GM12878 (cell line): ENCODE measurements at regions not wholly inside any gene's neighbourhood (a gene's known extent, or its start where the extent isn't known, plus 50 kb on each side); places are given as distances from the start of the nearest gene placed in this dataset.

ENCODE experiments used
- ATAC-seq: fragments of 200-7000 bp; cut with Tn5 transposase; 3 replicates; pipeline ENCODE4 v1.9.1; 2020; ENCODE audit warnings: mild to moderate bottlenecking, moderate library complexity
- BruUV-seq: library from RNA; stranded (reverse); fragments of 400-500 nt; replicated peaks from 2 replicates; lab custom pipeline; 2021; lab: Mats Ljungman, UMichigan
- CTCF ChIA-PET: fragments of 300-600 bp; sonication (Branson Sonifier 250); formaldehyde crosslinking; extraction: SDS; loops from one replicate; lab custom pipeline; 2021; ENCODE audit warnings: inconsistent platforms; lab: Yijun Ruan, JAX
- POLR2A ChIA-PET: fragments of 350-600 bp; formaldehyde crosslinking; extraction: SDS; loops from one replicate; lab custom pipeline; 2021; ENCODE audit warnings: inconsistent platforms; lab: Charles Lee
- RAD21 ChIA-PET: fragments of 300-600 bp; sonication (Branson Sonifier 250); formaldehyde crosslinking; loops from one replicate; lab custom pipeline; 2023; ENCODE audit warnings: antibody characterized with exemption; ENCODE audit not compliant: unreplicated experiment; lab: Charles Lee
- SMC1A ChIA-PET: fragments of 300-600 bp; sonication (Branson Sonifier 250); formaldehyde crosslinking; loops from one replicate; lab custom pipeline; 2023; ENCODE audit not compliant: unreplicated experiment, uncharacterized antibody; lab: Charles Lee
- DNase-seq: peaks from one replicate; pipeline ENCODE4 v3.0.0-alpha.2; 2011; ENCODE audit warnings: low read depth, low spot score
- FAIRE-seq: peaks from 3 replicates; lab custom pipeline; 2011; peaks lifted over from hg19 to GRCh38; lab: Jason Lieb, UNC
- H2AFZ ChIP-seq: 2 replicates; pipeline ENCODE4 v1.6.0; 2011; ENCODE audit warnings: low read depth, low read length, control low read depth; ENCODE audit not compliant: control insufficient read depth
- H3K27ac ChIP-seq: 2 replicates; pipeline ENCODE4 v1.5.1; 2011; ENCODE audit warnings: control low read depth; ENCODE audit not compliant: control insufficient read depth, insufficient read depth
- H3K27me3 ChIP-seq, 2 experiments: replicated peaks in 1 of 2; 2 replicates each; pipeline versions ENCODE4 v1.6.0 to v1.6.1; 2011; ENCODE audit warnings: low read length in 1 of 2; ENCODE audit not compliant: control insufficient read depth in 2 of 2, insufficient read depth in 2 of 2
- H3K36me3 ChIP-seq, 2 experiments: 2 replicates each; pipeline ENCODE4 v1.5.1; 2011; ENCODE audit warnings: low read length in 1 of 2; ENCODE audit not compliant: control insufficient read depth in 2 of 2, insufficient read depth in 2 of 2
- H3K4me1 ChIP-seq: 2 replicates; pipeline ENCODE4 v1.6.1; 2011; ENCODE audit warnings: mild to moderate bottlenecking, low read length, moderate library complexity, mixed read lengths; ENCODE audit not compliant: control insufficient read depth, insufficient read depth
- H3K4me2 ChIP-seq: 2 replicates; pipeline ENCODE4 v1.6.0; 2011; ENCODE audit warnings: control low read depth; ENCODE audit not compliant: control insufficient read depth, insufficient read depth
- H3K4me3 ChIP-seq: fragments of 200-600 bp; sonication (generic); 2 replicates; pipeline ENCODE4 v1.5.1; 2016
- H3K79me2 ChIP-seq: 2 replicates; pipeline ENCODE4 v1.6.0; 2011; ENCODE audit warnings: low read length; ENCODE audit not compliant: control insufficient read depth, insufficient read depth
- H3K9ac ChIP-seq: 2 replicates; pipeline ENCODE4 v1.8.0; 2011; ENCODE audit warnings: low read length, control low read depth, mixed read lengths; ENCODE audit not compliant: control insufficient read depth, insufficient read depth
- H3K9me3 ChIP-seq: replicated peaks from 3 replicates; pipeline ENCODE4 v1.5.1; 2011; ENCODE audit warnings: mild to moderate bottlenecking, low read length; ENCODE audit not compliant: control insufficient read depth, insufficient read depth
- H4K20me1 ChIP-seq: 2 replicates; pipeline ENCODE4 v1.6.0; 2011; ENCODE audit not compliant: control insufficient read depth, insufficient read depth
- BCL11A ChIP-seq: IDR thresholded peaks from 2 replicates; pipeline ENCODE4 v1.6.1; 2011; ENCODE audit warnings: low read depth, low read length
- CHD1 ChIP-seq: IDR thresholded peaks from 2 replicates; pipeline ENCODE4 v1.6.1; 2012; ENCODE audit warnings: low read depth, low read length, improper control_type of control experiment
- CHD4 ChIP-seq: fragments of 200-600 bp; sonication (generic); IDR thresholded peaks from 2 replicates; pipeline ENCODE4 v1.6.1; 2016; ENCODE audit warnings: mild to moderate bottlenecking
- HDAC2 ChIP-seq: fragments of 200-600 bp; sonication (generic); IDR thresholded peaks from 2 replicates; pipeline ENCODE4 v1.6.1; 2017
- NBN ChIP-seq: fragments of 450-650 bp; IDR thresholded peaks from 2 replicates; pipeline ENCODE4 v1.6.1; 2016
- SRF ChIP-seq, 2 experiments: IDR thresholded peaks; 2 replicates each; pipeline ENCODE4 v1.6.1; 2011; ENCODE audit warnings: low read depth in 2 of 2, low read length in 2 of 2, mild to moderate bottlenecking in 1 of 2, moderate library complexity in 1 of 2
- TBL1XR1 ChIP-seq: IDR thresholded peaks from 2 replicates; pipeline ENCODE4 v1.6.1; 2012; ENCODE audit warnings: low read depth, low read length, improper control_type of control experiment
- TCF7 ChIP-seq: IDR thresholded peaks from 2 replicates; pipeline ENCODE4 v1.6.1; 2014; ENCODE audit warnings: antibody characterized with exemption, borderline replicate concordance
- YY1 ChIP-seq: IDR thresholded peaks from 2 replicates; pipeline ENCODE4 v1.6.1; 2011; ENCODE audit warnings: low read depth, mild to moderate bottlenecking, low read length
- ZNF207 ChIP-seq: fragments of 450-650 bp; IDR thresholded peaks from 2 replicates; pipeline ENCODE4 v1.6.1; 2014; ENCODE audit warnings: antibody characterized with exemption, mild to moderate bottlenecking, borderline replicate concordance
- ZNF24 ChIP-seq: fragments of 450-650 bp; IDR thresholded peaks from 2 replicates; pipeline ENCODE4 v1.6.1; 2017; ENCODE audit warnings: antibody characterized with exemption, mild to moderate bottlenecking
- ZZZ3 ChIP-seq: IDR thresholded peaks from 2 replicates; pipeline ENCODE4 v1.6.1; 2011; ENCODE audit warnings: low read depth; ENCODE audit not compliant: control insufficient read depth, insufficient read length
- WGBS: methylation state at CpG from one replicate; pipeline ENCODE4 v1.1.6; 2016; ENCODE audit warnings: low lambda C conversion rate; ENCODE audit not compliant: insufficient replicate concordance, insufficient coverage; ENCODE audit errors: missing lambda C conversion rate; 5-methylcytosine and 5-hydroxymethylcytosine counted together
- in situ Hi-C: fragments of 300-500 bp; cut with MboI; formaldehyde crosslinking; loops from 9 replicates; pipeline ENCODE4 v1.14.3; 2018; ENCODE audit warnings: mixed read lengths
- intact Hi-C: fragments of 100-400 bp; cut with micrococcal nuclease; formaldehyde crosslinking; loops from one replicate; pipeline ENCODE4 v1.14.2; 2022; ENCODE audit not compliant: unreplicated experiment
- TF ChIP-seq, protein P1 (sequence below): fragments of 150-350 bp; IDR thresholded peaks from 2 replicates; pipeline ENCODE4 v1.6.1; 2014; ENCODE audit warnings: mild to moderate bottlenecking, low read depth, low read length
- TF ChIP-seq, protein P2 (sequence below): fragments of 450-650 bp; IDR thresholded peaks from 2 replicates; pipeline ENCODE4 v1.6.1; 2017; ENCODE audit warnings: mild to moderate bottlenecking, moderate library complexity
- TF ChIP-seq, protein P3 (sequence below): fragments of 450-650 bp; formaldehyde crosslinking; IDR thresholded peaks from 2 replicates; pipeline ENCODE4 v1.4.0; 2022; ENCODE audit warnings: mild to moderate bottlenecking, moderate library complexity
- TF ChIP-seq, protein P4 (sequence below): fragments of 450-650 bp; IDR thresholded peaks from 2 replicates; pipeline ENCODE4 v1.6.1; 2014; ENCODE audit warnings: mild to moderate bottlenecking

DNA sequence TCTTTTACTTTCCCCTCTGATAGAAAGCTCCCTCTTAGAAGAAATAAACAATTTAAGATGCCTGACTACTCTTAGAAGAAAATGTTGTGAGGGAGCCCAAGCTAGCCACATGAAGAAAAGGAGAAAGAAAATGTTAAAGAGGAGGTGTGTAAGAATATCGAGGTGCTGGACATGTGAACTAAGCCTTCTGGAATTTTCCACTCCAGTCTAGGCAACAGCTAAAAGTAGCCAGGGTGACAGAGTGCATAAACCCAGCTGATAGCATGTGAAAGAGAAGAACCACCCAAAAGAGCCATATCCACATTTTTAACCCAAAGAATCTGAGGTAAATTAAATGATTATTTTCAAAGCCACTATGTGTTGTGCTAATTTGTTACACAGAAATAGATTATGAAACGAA, 1690.6 kb upstream of the LRRTM3 start:
- DNase-seq (no peak), FAIRE-seq (no peak), ATAC-seq (no peak)
- Histone ChIP-seq H3K27me3 (no peaks in the 10 kb centered on the region), H3K4me3 (no peak overlapping the region), H2AFZ (no peak overlapping the region), H3K4me1 (no peaks in the 10 kb centered on the region), H4K20me1 (no peaks in the 10 kb centered on the region), H3K79me2 (no peaks in the 10 kb centered on the region), H3K9ac (no peak overlapping the region), H3K9me3 (no peaks in the 10 kb centered on the region), H3K4me2 (no peak overlapping the region), H3K27ac (no peak overlapping the region), H3K36me3 (no peaks in the 10 kb centered on the region)
- intact Hi-C loops (no loop called here), in situ Hi-C loops (no loop called here)
- ChIA-PET RAD21 (no interaction called here), SMC1A (interaction anchor here (0.6 to 0.8 kb wide), 3 partner anchors 7 to 659 kb away, joined by 3 read pairs; no protein-coding TSS in a partner anchor), POLR2A (no interaction called here), CTCF (no interaction called here)
- 3% methylated on average over 2 of the region's 2 CpGs for WGBS
- BruUV-seq = no TSS peak
- TF ChIP-seq ZNF24 = no peak
- TF ChIP-seq YY1 = no peak
- TF ChIP-seq NBN = no peak
- no peak for TF ChIP-seq BCL11A
- no peak for TF ChIP-seq SRF (IDR thresholded peaks at IDR 0.05; ENCODE audit: low read depth in 2 of 2, low read length in 2 of 2)
- TF ChIP-seq CHD4 = no peak
- TF ChIP-seq, protein P1, sequence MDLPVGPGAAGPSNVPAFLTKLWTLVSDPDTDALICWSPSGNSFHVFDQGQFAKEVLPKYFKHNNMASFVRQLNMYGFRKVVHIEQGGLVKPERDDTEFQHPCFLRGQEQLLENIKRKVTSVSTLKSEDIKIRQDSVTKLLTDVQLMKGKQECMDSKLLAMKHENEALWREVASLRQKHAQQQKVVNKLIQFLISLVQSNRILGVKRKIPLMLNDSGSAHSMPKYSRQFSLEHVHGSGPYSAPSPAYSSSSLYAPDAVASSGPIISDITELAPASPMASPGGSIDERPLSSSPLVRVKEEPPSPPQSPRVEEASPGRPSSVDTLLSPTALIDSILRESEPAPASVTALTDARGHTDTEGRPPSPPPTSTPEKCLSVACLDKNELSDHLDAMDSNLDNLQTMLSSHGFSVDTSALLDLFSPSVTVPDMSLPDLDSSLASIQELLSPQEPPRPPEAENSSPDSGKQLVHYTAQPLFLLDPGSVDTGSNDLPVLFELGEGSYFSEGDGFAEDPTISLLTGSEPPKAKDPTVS = no peak
- no peak for TF ChIP-seq TCF7
- no peak for TF ChIP-seq ZZZ3
- TF ChIP-seq, protein P2, sequence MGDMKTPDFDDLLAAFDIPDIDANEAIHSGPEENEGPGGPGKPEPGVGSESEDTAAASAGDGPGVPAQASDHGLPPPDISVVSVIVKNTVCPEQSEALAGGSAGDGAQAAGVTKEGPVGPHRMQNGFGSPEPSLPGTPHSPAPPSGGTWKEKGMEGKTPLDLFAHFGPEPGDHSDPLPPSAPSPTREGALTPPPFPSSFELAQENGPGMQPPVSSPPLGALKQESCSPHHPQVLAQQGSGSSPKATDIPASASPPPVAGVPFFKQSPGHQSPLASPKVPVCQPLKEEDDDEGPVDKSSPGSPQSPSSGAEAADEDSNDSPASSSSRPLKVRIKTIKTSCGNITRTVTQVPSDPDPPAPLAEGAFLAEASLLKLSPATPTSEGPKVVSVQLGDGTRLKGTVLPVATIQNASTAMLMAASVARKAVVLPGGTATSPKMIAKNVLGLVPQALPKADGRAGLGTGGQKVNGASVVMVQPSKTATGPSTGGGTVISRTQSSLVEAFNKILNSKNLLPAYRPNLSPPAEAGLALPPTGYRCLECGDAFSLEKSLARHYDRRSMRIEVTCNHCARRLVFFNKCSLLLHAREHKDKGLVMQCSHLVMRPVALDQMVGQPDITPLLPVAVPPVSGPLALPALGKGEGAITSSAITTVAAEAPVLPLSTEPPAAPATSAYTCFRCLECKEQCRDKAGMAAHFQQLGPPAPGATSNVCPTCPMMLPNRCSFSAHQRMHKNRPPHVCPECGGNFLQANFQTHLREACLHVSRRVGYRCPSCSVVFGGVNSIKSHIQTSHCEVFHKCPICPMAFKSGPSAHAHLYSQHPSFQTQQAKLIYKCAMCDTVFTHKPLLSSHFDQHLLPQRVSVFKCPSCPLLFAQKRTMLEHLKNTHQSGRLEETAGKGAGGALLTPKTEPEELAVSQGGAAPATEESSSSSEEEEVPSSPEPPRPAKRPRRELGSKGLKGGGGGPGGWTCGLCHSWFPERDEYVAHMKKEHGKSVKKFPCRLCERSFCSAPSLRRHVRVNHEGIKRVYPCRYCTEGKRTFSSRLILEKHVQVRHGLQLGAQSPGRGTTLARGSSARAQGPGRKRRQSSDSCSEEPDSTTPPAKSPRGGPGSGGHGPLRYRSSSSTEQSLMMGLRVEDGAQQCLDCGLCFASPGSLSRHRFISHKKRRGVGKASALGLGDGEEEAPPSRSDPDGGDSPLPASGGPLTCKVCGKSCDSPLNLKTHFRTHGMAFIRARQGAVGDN = no peak
- TF ChIP-seq, protein P3, sequence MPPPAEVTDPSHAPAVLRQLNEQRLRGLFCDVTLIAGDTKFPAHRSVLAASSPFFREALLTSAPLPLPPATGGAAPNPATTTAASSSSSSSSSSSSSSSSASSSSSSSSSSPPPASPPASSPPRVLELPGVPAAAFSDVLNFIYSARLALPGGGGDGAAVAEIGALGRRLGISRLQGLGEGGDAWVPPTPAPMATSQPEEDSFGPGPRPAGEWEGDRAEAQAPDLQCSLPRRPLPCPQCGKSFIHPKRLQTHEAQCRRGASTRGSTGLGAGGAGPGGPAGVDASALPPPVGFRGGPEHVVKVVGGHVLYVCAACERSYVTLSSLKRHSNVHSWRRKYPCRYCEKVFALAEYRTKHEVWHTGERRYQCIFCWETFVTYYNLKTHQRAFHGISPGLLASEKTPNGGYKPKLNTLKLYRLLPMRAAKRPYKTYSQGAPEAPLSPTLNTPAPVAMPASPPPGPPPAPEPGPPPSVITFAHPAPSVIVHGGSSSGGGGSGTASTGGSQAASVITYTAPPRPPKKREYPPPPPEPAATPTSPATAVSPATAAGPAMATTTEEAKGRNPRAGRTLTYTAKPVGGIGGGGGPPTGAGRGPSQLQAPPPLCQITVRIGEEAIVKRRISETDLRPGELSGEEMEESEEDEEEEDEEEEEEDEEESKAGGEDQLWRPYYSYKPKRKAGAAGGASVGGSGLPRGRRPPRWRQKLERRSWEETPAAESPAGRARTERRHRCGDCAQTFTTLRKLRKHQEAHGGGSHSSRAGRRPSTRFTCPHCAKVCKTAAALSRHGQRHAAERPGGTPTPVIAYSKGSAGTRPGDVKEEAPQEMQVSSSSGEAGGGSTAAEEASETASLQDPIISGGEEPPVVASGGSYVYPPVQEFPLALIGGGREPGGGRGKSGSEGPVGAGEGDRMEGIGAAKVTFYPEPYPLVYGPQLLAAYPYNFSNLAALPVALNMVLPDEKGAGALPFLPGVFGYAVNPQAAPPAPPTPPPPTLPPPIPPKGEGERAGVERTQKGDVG (CRISPR knock-in tag) = no peak
- TF ChIP-seq, protein P4, sequence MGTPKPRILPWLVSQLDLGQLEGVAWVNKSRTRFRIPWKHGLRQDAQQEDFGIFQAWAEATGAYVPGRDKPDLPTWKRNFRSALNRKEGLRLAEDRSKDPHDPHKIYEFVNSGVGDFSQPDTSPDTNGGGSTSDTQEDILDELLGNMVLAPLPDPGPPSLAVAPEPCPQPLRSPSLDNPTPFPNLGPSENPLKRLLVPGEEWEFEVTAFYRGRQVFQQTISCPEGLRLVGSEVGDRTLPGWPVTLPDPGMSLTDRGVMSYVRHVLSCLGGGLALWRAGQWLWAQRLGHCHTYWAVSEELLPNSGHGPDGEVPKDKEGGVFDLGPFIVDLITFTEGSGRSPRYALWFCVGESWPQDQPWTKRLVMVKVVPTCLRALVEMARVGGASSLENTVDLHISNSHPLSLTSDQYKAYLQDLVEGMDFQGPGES = no peak
- TF ChIP-seq TBL1XR1 = no peak
- TF ChIP-seq ZNF207 = no peak
- TF ChIP-seq HDAC2 = no peak
- no peak for TF ChIP-seq CHD1
